ENCODE measurements at regions not wholly inside any gene's neighbourhood (a gene's known extent, or its start where the extent isn't known, plus 50 kb on each side); places are given as distances from the start of the nearest gene placed in this dataset.

GRCh38 chr5:74272831-74273451 is 367.6 kb downstream of the ENC1 start:
- peaks cover 13% of the 10 kb centered on the region; the same call in 1 of the 2 replicates for H3K4me1 ChIP-seq (ENCODE audit: control insufficient read depth, insufficient read depth, low read length)
- H3K9ac ChIP-seq (ENCODE audit: low read depth, low read length): no peak overlapping the region
- H3K27me3 ChIP-seq (ENCODE audit: control insufficient read depth, insufficient read depth, low read length): no peaks in the 10 kb centered on the region
- no peaks in the 10 kb centered on the region for H3K9me3 ChIP-seq (ENCODE audit: control insufficient read depth, insufficient read depth, low read length)
- no peak overlapping the region for H3K4me3 ChIP-seq (ENCODE audit: low read depth, low read length)
- H3K27ac ChIP-seq (ENCODE audit: low read depth, low read length): no peak overlapping the region
- H3K36me3 ChIP-seq (ENCODE audit: control insufficient read depth, insufficient read depth, low read length): no peaks in the 10 kb centered on the region

GRCh38 chr5:74272024-74272775 is 368.3 kb downstream of the ENC1 start:
- no peaks in the 10 kb centered on the region for H3K9me3 ChIP-seq (ENCODE audit: control insufficient read depth, insufficient read depth, low read length)
- no peak overlapping the region for H3K9ac ChIP-seq (ENCODE audit: low read depth, low read length)
- H3K4me3 ChIP-seq (ENCODE audit: low read depth, low read length): no peak overlapping the region
- no peak overlapping the region for H3K27ac ChIP-seq (ENCODE audit: low read depth, low read length)
- peaks cover 13% of the 10 kb centered on the region; the same call in 1 of the 2 replicates for H3K4me1 ChIP-seq (ENCODE audit: control insufficient read depth, insufficient read depth, low read length)
- no peaks in the 10 kb centered on the region for H3K36me3 ChIP-seq (ENCODE audit: control insufficient read depth, insufficient read depth, low read length)
- no peaks in the 10 kb centered on the region for H3K27me3 ChIP-seq (ENCODE audit: control insufficient read depth, insufficient read depth, low read length)

DNA sequence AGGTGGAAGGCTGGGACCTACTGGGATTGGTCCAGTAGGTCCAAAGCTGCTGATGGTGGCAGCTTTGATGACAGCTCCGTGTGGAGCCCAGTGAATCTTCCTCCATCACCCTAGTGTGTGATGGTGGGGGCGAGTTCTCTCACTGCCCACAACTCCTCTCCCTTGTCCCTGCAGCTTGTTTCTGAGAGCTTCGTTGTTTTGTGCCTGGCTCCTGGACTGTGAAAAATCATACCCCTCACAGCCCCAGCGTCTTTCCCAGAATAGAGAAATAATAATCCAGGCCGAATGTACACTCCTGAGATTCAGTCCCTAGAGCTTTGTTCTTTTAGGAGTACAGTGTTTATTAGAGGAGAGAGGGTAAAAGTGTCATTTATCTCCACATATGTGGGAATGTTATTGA is 372.2 kb downstream of the ENC1 start:
- Histone ChIP-seq H3K4me3 (ENCODE audit: low read depth, low read length) (no peak overlapping the region), H3K27me3 (ENCODE audit: control insufficient read depth, insufficient read depth, low read length) (no peaks in the 10 kb centered on the region), H3K9ac (ENCODE audit: low read depth, low read length) (no peak overlapping the region), H3K4me1 (ENCODE audit: control insufficient read depth, insufficient read depth, low read length) (peaks cover 19% of the 10 kb centered on the region; the same call in 1 of the 2 replicates), H3K36me3 (ENCODE audit: control insufficient read depth, insufficient read depth, low read length) (no peaks in the 10 kb centered on the region), H3K9me3 (ENCODE audit: control insufficient read depth, insufficient read depth, low read length) (no peaks in the 10 kb centered on the region), H3K27ac (ENCODE audit: low read depth, low read length) (no peak overlapping the region)

GRCh38 chr5:74266836-74267235 is 373.7 kb downstream of the ENC1 start:
- Histone ChIP-seq H3K27ac (ENCODE audit: low read depth, low read length) (no peak overlapping the region), H3K9ac (ENCODE audit: low read depth, low read length) (no peak overlapping the region), H3K4me1 (ENCODE audit: control insufficient read depth, insufficient read depth, low read length) (peaks cover 10% of the 10 kb centered on the region; the same call in 1 of the 2 replicates), H3K4me3 (ENCODE audit: low read depth, low read length) (no peak overlapping the region), H3K27me3 (ENCODE audit: control insufficient read depth, insufficient read depth, low read length) (no peaks in the 10 kb centered on the region), H3K9me3 (ENCODE audit: control insufficient read depth, insufficient read depth, low read length) (no peaks in the 10 kb centered on the region), H3K36me3 (ENCODE audit: control insufficient read depth, insufficient read depth, low read length) (no peaks in the 10 kb centered on the region)

DNA sequence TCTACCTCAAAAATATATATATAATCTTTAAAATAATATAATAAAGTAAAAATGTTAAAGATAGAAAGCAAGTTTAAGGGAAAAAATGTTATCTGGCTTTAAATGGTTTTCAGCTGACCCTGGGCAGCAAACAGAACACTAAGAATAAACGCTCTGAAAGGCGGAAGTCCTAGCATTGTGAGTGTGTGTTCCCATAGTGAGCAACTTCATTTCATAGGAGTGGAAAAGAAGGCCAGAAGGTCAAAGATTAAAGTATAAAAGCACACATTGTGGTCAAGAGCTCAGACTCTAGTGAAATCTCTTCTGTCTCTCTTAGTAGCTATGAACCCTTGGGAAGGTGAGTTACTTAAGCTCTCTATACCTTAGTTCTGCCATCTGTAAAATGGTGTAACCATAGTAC is 374.4 kb downstream of the ENC1 start:
- Histone ChIP-seq H3K27ac (ENCODE audit: low read depth, low read length) (no peak overlapping the region), H3K4me1 (ENCODE audit: control insufficient read depth, insufficient read depth, low read length) (peaks cover 9% of the 10 kb centered on the region; the same call in 1 of the 2 replicates), H3K9ac (ENCODE audit: low read depth, low read length) (no peak overlapping the region), H3K36me3 (ENCODE audit: control insufficient read depth, insufficient read depth, low read length) (no peaks in the 10 kb centered on the region), H3K9me3 (ENCODE audit: control insufficient read depth, insufficient read depth, low read length) (no peaks in the 10 kb centered on the region), H3K27me3 (ENCODE audit: control insufficient read depth, insufficient read depth, low read length) (no peaks in the 10 kb centered on the region), H3K4me3 (ENCODE audit: low read depth, low read length) (no peak overlapping the region)

- H3K9ac ChIP-seq (ENCODE audit: low read depth, low read length): no peak overlapping the region
- H3K36me3 ChIP-seq (ENCODE audit: control insufficient read depth, insufficient read depth, low read length): no peaks in the 10 kb centered on the region
- H3K4me1 ChIP-seq (ENCODE audit: control insufficient read depth, insufficient read depth, low read length): peaks cover 16% of the 10 kb centered on the region
- H3K4me3 ChIP-seq (ENCODE audit: low read depth, low read length): no peak overlapping the region
- H3K27me3 ChIP-seq (ENCODE audit: control insufficient read depth, insufficient read depth, low read length): no peaks in the 10 kb centered on the region
- no peak overlapping the region for H3K27ac ChIP-seq (ENCODE audit: low read depth, low read length)
- no peaks in the 10 kb centered on the region for H3K9me3 ChIP-seq (ENCODE audit: control insufficient read depth, insufficient read depth, low read length)
Observed at GRCh38 chr5:74262544-74263207, 377.9 kb downstream of the ENC1 start.

DNA sequence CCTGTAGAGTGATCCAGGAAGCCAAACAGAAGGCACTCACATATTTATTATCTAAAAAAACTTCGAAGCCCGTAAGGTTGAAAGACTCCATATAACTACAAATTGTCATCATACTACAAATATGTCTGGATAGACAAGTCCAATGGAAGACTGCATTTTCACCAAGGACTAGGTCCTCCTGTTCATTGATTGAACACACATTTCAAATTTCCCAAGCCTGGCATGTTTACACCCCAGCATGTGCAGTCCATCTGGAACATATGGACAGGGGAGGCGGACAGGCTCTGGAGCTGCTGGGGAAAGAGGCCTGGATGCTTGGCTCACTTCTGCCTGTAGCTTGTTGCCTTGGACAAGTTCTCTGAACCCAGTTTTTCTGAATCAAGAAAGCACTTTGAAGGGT is 378.7 kb downstream of the ENC1 start:
- no peaks in the 10 kb centered on the region for H3K27me3 ChIP-seq (ENCODE audit: control insufficient read depth, insufficient read depth, low read length)
- no peak overlapping the region for H3K9ac ChIP-seq (ENCODE audit: low read depth, low read length)
- no peaks in the 10 kb centered on the region for H3K36me3 ChIP-seq (ENCODE audit: control insufficient read depth, insufficient read depth, low read length)
- no peak overlapping the region for H3K4me3 ChIP-seq (ENCODE audit: low read depth, low read length)
- H3K9me3 ChIP-seq (ENCODE audit: control insufficient read depth, insufficient read depth, low read length): no peaks in the 10 kb centered on the region
- peaks cover 22% of the 10 kb centered on the region for H3K4me1 ChIP-seq (ENCODE audit: control insufficient read depth, insufficient read depth, low read length)
- no peak overlapping the region for H3K27ac ChIP-seq (ENCODE audit: low read depth, low read length)

DNA sequence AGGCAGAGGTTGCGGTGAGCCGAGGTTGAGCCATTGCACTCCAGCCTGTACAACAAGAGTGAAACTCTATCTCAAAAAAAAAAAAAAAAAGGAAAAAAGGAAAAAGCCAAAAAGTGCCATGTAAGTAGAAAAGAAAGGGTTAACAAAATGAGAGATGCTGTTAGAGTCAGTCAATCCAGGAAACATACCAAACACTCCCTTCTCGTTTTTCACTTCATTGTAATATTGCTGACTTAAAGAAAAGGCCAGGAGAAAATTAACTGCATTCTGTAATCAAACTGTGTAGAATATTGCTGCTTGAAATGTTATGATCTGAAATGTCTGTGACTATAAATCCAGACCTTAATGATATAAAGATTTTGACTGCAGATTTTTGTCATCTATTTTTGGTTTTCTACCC is 379.1 kb downstream of the ENC1 start:
- Histone ChIP-seq H3K27ac (ENCODE audit: low read depth, low read length) (no peak overlapping the region), H3K4me1 (ENCODE audit: control insufficient read depth, insufficient read depth, low read length) (peaks cover 21% of the 10 kb centered on the region), H3K36me3 (ENCODE audit: control insufficient read depth, insufficient read depth, low read length) (no peaks in the 10 kb centered on the region), H3K9ac (ENCODE audit: low read depth, low read length) (no peak overlapping the region), H3K27me3 (ENCODE audit: control insufficient read depth, insufficient read depth, low read length) (no peaks in the 10 kb centered on the region), H3K9me3 (ENCODE audit: control insufficient read depth, insufficient read depth, low read length) (no peaks in the 10 kb centered on the region), H3K4me3 (ENCODE audit: low read depth, low read length) (no peak overlapping the region)

DNA sequence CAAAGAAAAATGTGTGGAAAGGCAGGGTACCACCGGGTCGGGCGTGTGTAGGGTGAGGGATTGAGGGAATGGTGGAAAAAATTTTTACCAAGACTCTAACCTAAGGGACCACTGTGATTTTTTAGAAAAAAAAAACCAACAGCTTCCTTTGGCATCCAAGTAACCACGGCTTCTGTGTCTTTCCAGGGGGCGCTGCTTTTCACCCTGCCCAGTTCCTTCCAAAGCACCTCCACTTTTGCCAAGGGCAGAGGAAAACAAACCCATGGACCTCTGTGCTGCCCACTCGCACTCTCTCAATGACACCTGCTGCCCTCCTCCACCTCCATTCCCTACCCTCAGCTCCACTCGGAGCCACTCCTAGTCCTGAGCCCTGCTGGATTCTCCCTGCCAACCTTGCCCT is 381.0 kb downstream of the ENC1 start:
- Histone ChIP-seq H3K36me3 (ENCODE audit: control insufficient read depth, insufficient read depth, low read length) (no peaks in the 10 kb centered on the region), H3K9me3 (ENCODE audit: control insufficient read depth, insufficient read depth, low read length) (no peaks in the 10 kb centered on the region), H3K4me1 (ENCODE audit: control insufficient read depth, insufficient read depth, low read length) (peaks cover 21% of the 10 kb centered on the region), H3K4me3 (ENCODE audit: low read depth, low read length) (no peak overlapping the region), H3K27ac (ENCODE audit: low read depth, low read length) (no peak overlapping the region), H3K27me3 (ENCODE audit: control insufficient read depth, insufficient read depth, low read length) (no peaks in the 10 kb centered on the region), H3K9ac (ENCODE audit: low read depth, low read length) (no peak overlapping the region)

GRCh38 chr5:74258314-74258665 is 382.2 kb downstream of the ENC1 start:
- no peak overlapping the region for H3K9ac ChIP-seq (ENCODE audit: low read depth, low read length)
- peaks cover 21% of the 10 kb centered on the region for H3K4me1 ChIP-seq (ENCODE audit: control insufficient read depth, insufficient read depth, low read length)
- no peaks in the 10 kb centered on the region for H3K9me3 ChIP-seq (ENCODE audit: control insufficient read depth, insufficient read depth, low read length)
- peak overlapping the region; percentile 43 for H3K27ac ChIP-seq (ENCODE audit: low read depth, low read length)
- no peaks in the 10 kb centered on the region for H3K36me3 ChIP-seq (ENCODE audit: control insufficient read depth, insufficient read depth, low read length)
- no peak overlapping the region for H3K4me3 ChIP-seq (ENCODE audit: low read depth, low read length)
- no peaks in the 10 kb centered on the region for H3K27me3 ChIP-seq (ENCODE audit: control insufficient read depth, insufficient read depth, low read length)

DNA sequence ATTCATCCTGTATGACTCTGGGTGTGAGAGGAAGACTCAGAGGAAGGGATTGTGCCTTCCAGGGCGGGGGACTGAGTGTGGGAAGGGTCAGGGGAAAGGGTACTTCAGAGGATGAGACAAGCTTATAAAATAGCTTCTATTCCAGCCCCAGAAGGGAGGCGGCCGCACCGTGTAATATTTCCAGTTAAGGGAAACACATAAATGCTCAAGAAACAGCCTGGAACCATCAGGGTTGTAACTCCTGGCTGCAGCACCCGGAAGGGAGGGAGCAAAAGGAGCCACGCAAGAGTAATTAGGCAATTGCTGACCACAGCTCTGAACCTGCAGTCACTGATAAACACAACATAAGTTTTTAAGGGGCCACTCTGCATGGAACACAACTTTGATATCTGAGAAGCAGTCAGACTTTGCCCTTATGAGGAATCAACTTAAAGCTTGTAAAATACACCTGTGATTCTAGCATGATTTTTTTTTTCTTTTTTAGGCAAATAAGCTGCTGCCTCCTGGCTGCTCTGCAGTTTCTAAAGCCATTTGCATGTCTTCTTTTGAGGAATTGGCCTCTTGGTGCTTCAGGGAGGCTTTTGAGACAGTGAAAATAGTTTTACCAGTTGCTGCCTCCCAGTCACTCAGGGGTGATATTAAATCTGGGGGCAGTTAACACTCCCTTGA is 382.7 kb downstream of the ENC1 start:
- H3K27me3 ChIP-seq (ENCODE audit: control insufficient read depth, insufficient read depth, low read length): no peaks in the 10 kb centered on the region
- no peak overlapping the region for H3K4me3 ChIP-seq (ENCODE audit: low read depth, low read length)
- no peaks in the 10 kb centered on the region for H3K9me3 ChIP-seq (ENCODE audit: control insufficient read depth, insufficient read depth, low read length)
- no peaks in the 10 kb centered on the region for H3K36me3 ChIP-seq (ENCODE audit: control insufficient read depth, insufficient read depth, low read length)
- H3K9ac ChIP-seq (ENCODE audit: low read depth, low read length): no peak overlapping the region
- peaks cover 21% of the 10 kb centered on the region for H3K4me1 ChIP-seq (ENCODE audit: control insufficient read depth, insufficient read depth, low read length)
- peak overlapping the region; percentile 43 for H3K27ac ChIP-seq (ENCODE audit: low read depth, low read length)
